SHP77 treated with DMSO at 0.1 percent for 48 hours (cell line): ENCODE measurements at regions not wholly inside any gene's neighbourhood (a gene's known extent, or its start where the extent isn't known, plus 50 kb on each side); places are given as distances from the start of the nearest gene placed in this dataset.
A peak's percentile ranks its signal among the peaks of the same experiment; 100 is the strongest.

Experiments
- DNase-seq: peaks from one replicate; lab custom pipeline; 2025; lab: John Stamatoyannopoulos, UW

DNA sequence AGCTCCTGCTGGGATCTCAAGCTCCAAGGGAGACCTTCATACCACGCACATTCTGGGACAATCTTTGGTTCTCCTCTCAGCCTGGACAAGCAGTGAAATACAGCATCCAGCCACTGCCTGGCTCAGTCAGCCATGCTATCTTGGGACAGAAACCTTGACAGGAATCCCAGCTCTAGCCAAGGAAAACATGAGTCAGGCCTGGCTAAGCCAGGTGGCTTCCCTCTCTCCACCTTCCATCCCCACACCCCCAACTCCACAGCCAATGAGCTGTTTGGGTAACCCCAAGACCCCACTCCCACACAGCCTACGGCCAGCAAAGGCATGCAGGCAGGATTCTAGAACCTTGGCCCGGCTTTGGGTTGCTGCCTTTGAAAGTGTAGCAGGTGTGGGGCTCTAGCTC is 64.9 kb downstream of the MCFD2 start:
- DNase-seq: no peak

DNA sequence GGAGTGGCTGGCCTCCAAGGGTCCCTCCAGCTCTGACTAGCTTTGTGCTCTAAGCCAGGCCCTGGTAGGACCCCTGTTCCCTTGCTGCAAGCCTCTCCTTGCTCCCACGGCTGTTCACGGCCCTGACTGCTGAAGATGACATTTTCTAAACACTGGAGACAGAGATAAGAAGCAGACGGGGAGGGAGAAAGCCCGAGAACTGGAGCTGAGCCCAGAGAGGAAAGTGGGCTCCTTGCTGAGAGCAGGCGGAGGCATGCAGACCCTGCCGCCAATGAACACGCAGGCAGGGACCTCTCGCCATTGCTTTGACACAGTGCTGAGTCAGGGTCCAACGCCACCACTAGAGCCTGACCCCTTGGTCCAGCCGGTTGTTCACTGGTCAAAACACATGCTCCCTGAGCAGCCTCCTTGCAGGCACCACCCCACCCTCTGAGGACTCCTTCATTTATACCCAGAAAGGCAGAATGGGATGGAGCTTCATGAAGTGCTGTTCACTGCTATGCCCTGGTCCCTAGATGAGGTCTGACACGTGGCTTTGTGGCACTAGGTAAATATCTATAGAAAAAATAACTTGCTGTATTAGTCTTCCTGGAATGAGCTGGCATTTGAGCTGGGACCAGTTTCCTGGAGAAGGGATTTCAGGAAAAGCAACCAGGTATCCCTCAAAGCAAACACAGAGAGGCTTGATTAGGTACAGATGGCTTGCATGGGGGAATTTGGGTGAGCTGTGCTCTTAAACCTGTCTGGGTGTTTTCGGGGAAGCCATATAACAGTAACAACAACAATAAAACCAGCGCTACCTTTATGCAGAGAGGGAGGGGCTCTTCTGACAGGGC is 65.7 kb downstream of the MCFD2 start:
- DNase-seq: no peak

GRCh38 chr2:46849046-46849715 is 66.4 kb downstream of the MCFD2 start:
- DNase-seq: no peak

DNA sequence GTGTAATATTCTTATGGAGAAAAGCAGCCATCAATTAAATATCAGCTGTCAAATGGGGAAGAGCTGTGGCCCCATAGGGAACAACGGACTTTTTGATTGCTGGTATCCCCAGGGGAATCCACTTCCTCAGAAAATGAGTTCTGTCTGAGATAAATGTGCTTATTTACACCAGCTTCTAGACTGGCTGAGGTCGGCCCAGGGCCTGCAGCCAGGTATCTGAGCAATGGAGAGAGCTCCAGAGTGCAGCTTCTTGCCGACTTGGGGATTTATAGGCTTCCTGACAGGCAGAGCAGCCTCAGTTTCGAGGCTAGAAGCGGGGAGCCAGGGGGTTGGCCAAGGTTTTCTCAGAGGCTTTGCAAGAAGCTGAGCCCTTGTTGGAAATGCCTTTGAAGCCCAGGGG is 67.2 kb downstream of the MCFD2 start:
- no peak for DNase-seq

DNA sequence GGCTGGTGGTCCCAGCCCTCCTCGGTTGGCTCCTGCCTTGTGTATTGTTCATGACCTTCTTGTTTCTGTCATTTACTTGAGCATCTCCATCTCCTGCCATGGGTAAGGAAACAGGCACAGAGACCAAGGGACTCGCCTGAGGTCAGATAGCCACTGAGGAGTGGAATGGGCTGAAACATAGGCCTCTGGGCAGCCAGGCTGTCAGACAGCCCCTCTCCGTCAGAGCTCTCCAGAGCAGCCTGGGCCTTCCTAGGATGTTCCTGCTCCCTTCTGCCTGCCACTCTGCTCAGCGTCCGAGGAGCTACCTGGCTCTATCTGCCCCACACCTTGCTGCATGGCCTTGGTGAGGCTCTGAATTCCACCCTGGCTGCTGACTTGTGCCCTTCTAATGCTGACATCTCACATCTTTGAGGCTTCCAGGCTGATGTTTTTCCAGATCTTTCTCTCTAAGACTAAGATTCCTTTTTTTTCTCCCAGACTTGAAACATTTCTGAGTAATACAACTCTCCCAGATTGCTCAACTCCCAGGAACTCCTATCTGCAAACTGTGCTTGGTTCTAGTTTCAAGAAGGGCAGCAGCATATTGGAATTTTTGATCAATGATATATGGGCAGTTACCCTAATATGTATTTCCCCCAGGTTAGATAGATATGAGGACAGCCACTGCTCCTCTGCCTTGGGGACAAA is 67.7 kb downstream of the MCFD2 start:
- DNase-seq: no peak

DNA sequence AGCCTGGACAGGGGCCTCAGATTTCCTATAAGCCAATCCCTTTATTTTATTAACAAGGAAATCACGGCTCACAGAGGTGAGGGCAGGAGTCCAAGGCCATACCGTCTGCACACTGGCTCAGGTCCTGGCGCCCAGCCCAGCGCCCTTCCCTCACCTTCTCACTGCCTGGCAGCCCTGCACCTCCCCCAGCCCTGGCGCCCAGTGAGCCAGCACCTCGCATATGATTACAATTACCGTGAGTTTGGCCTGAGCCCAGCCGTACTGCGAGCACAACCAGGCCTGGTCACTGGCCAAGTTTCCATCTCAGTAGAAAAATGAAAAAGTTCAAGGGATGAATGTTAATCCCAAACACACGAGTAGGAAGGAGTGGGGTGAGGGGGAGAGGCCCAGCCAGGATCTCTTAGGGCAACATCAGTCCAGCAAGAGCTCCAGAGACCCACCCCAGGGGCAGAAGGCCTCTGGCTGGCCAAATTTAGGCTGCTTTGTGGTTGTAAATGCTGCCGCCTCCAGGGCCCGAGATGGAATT is 68.4 kb downstream of the MCFD2 start:
- peak; percentile 55 for DNase-seq

GRCh38 chr2:46846536-46846935 is 69.1 kb downstream of the MCFD2 start:
- no peak for DNase-seq

GRCh38 chr2:46845542-46846486 is 69.8 kb downstream of the MCFD2 start:
- no peak for DNase-seq

- DNase-seq: no peak
Observed at GRCh38 chr2:46844443-46844842, 71.2 kb downstream of the MCFD2 start.

GRCh38 chr2:46844034-46844433 is 71.6 kb downstream of the MCFD2 start:
- no peak for DNase-seq

DNA sequence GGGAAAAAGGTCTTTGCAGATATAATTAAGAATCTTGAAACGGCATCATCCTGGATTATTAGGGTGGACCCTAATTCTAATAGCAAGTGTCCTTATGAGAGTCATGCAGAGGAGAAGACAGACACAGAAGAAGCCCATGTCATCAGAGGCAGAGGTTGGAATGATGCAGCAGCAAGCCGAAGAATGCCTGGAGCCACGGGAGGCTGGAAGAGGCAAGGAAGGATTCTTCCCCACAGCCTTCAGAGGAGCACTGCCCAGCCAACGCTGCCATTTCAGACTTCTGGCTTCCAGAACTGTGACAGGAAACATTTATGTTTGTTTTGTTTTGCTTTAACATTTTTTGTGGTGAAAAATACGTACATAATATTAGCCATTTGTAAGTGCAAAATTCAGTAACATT is 72.3 kb downstream of the MCFD2 start:
- no peak for DNase-seq

GRCh38 chr2:46842876-46843275 is 72.7 kb downstream of the MCFD2 start:
- DNase-seq: no peak

- no peak for DNase-seq
Observed at GRCh38 chr2:46841621-46842020, 74.0 kb downstream of the MCFD2 start.

GRCh38 chr2:46839045-46839444 is 76.6 kb downstream of the MCFD2 start:
- DNase-seq: no peak

GRCh38 chr2:46837704-46838103 is 77.9 kb downstream of the MCFD2 start:
- no peak for DNase-seq

- DNase-seq: no peak
Observed at GRCh38 chr2:46837112-46837454, 78.5 kb downstream of the MCFD2 start.

DNA sequence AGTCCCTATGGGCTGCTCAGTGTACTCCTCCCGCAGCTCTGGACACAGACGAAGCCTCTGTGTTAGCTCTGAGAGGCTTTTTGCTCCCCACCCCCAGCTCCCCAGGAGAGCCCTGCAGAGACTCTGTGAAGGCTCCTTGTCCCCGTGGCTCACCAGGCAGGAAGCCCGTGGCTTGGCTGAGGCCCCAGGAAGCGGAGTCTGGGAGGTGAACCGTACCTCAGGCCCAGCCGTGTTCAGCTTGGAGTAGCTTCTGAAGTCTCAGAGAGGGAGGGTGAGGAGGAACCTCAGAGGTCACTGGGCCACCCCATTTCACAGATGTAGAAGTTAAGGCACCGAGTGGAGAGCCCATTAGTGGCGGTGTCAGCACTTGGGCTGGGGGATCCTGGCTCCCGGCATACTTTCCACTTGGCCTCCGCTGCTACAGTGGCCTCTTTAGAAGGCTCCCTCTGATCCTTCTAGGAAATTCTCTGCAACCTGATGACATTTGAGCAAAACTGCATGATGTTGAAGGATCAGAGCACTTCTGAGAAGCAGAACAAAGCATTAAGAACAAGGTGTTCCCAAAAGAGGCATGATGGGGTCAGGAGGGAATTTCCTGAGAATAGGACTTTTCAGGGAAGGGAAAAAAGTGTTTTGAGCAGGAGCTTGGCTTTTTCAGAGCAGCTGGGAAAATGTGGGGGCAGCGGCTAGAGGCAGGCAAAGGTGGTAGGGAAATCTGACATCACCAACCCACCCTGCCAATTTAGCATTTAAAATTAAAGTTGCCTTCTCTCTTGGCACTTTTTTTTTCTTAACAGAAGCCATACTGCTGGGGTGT is 79.1 kb downstream of the MCFD2 start:
- no peak for DNase-seq

GRCh38 chr2:46835520-46835919 is 80.1 kb downstream of the MCFD2 start:
- DNase-seq: no peak

DNA sequence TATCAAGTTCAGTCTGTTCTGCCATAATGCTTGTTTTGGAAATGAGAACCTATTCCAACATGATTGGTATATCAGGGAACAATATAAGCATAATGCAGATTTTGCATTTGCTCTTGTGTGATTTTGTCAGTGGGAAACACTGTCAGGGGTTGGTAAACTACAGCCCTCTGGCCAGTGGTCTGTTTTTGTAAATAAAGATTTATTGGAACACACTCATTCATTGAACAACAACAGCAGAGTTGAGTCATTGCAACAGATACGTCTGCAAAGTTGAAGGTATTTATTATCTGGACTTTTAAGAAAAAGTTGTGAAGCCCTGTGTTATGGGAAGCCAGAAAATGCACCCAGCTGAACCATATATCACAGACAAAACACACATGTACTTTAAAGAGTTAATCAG is 83.1 kb downstream of the MCFD2 start:
- DNase-seq: no peak

GRCh38 chr2:46831869-46832265 is 83.7 kb downstream of the MCFD2 start:
- no peak for DNase-seq
